HG02852 (cell line): ENCODE measurements at regions not wholly inside any gene's neighbourhood (a gene's known extent, or its start where the extent isn't known, plus 50 kb on each side); places are given as distances from the start of the nearest gene placed in this dataset.

ENCODE experiments used
- ATAC-seq: cut with Tn5 transposase; IDR thresholded peaks from one replicate; pipeline ENCODE4 v1.9.1; 2021; ENCODE audit warnings: mild to moderate bottlenecking, moderate library complexity; ENCODE audit not compliant: unreplicated experiment

GRCh38 chr2:163541943-163542342 lies 193.9 kb downstream of the FIGN start:
- ATAC-seq = no peak

- no peak for ATAC-seq
Measured at GRCh38 chr2:163541495-163541894, 194.3 kb downstream of the FIGN start.

GRCh38 chr2:163528640-163529217 lies 207.1 kb downstream of the FIGN start:
- ATAC-seq = no peak

DNA sequence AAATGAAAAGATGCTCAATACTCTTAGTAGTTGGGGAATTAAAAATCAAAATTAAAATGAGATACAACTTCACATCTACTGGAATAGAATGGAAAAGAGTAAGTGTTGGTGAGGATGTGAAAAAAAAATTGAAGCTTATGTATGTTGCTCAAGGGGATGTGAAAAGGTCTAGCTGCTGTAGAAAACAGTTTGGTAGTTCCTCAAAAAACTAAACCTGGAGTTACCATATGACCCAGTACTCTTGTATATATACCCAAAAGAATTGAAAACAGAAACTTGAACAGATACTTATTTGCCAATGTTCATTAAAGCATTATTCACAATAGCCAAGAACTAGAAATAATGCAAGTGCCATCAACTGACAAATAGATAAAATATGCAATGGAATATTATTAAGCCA lies 208.4 kb downstream of the FIGN start:
- ATAC-seq = no peak

GRCh38 chr2:163518762-163519161 lies 217.0 kb downstream of the FIGN start:
- no peak for ATAC-seq

- no peak for ATAC-seq
Measured at GRCh38 chr2:163515836-163516235, 220.0 kb downstream of the FIGN start.

DNA sequence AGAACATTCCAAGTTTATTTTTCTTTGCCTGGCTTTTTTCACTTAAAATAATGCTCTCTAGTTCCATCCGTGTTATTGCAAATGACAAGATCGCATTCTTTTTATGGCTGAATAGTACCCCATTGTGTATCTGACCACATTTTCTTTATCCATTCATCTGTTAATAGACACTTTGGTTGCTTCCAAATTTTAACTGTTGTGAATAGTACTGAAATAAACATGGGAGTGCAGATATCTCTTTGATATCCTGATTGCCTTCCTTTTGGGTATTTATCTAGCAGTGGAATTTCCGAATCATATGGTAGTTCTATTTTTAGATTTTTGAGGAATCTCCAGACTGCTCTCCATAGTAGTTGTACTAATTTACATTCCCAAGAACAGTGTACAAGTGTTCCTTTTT lies 230.5 kb downstream of the FIGN start:
- ATAC-seq = no peak

GRCh38 chr2:163493359-163494298 lies 242.2 kb downstream of the FIGN start:
- ATAC-seq = no peak

DNA sequence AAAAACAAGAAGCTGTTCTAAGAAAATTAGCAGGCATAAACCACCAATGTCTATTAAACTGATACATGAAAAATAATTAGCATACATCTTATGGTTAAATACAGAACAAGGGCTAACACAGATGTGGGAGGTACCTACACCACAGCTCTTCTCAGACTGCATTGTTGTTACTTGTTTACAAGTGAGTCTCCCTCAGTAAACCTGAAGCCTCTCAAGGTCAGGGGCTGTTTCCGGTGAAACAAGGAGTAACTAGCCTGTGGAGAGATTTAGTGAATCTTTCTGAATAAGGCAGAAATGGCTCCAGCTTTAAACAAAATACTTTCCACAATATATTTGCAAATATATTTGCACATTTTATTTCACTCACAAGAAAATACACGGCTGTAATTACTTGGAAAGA lies 244.0 kb downstream of the FIGN start:
- ATAC-seq = no peak

DNA sequence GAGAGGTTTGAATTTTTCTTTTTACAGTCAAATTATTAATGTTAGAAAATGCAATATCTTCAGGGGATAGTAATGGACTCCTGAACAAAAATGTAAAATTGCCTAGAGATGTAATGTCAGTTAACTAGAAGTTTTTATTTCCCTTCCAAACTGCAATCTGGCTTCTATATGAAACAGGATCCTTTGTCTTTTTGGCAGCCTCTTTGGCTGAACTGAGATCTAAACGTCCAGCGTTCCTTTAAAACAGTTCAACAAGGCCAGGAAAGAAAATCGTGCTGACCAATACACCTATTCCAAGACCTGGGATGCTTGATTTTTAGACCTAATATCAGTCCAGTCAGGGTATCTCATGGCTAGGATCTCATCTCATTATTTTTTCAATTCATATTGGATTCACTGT lies 245.5 kb downstream of the FIGN start:
- no peak for ATAC-seq

DNA sequence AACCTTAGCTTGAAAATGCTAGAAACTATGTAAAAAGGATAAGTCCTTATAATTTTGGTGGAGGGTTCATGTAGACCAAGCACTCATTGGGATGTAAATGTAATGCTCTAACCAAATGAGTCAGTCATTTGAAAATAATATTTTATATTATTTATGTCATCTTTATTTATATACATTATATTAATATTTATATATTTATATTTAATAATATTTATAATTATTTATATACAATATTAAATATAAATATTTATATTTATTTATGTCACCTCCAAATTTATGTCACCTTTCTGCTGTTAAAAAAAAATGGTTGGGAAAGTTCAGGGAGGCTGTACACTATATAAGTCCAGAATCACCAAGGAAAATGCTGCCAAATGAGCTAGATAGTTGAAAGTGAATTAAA lies 254.3 kb downstream of the FIGN start:
- no peak for ATAC-seq

GRCh38 chr2:163479599-163479998 lies 256.2 kb downstream of the FIGN start:
- no peak for ATAC-seq

GRCh38 chr2:163475815-163476214 lies 260.0 kb downstream of the FIGN start:
- no peak for ATAC-seq

DNA sequence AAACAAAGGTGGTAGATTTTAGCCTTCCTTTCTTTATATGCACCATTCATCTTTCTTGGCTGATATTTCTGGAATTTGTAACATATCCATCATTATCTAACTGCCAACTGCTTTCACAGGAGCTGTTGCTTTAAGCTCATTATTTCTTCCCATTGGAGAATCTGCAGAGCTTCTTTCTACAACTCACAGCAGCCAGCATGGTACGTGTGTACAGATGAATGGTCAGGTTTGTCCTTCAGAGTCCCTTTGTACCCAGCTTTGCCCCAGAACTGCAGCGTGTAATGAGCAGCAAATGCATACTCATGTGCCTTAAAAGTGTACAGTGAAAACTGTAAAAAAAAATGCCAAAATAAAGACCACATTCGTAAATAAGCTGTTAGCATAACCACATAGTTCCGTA lies 260.9 kb downstream of the FIGN start:
- ATAC-seq = no peak

- ATAC-seq = no peak
Measured at GRCh38 chr2:163474319-163474744, 261.5 kb downstream of the FIGN start.

- ATAC-seq = no peak
Measured at GRCh38 chr2:163471947-163472346, 263.9 kb downstream of the FIGN start.

DNA sequence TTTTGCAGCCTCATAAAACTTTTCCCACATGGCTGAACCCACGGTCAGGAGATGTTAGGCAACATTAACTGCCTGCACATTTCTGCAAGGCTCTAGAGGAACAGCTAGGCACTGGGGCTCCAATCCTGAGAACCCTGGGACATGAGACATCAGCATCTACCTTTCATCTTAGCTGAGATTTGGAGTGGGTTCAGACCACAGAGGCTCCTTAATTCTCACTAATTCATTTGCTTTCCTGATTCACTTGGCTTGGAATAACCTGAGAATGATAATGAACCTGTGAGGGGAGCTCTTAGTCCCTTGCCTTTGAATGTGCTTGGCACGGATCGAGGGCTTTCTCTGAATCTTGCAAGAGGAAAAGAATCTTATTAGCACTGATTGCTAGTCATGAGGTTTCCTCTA lies 266.2 kb downstream of the FIGN start:
- no peak for ATAC-seq

- ATAC-seq = no peak
Measured at GRCh38 chr2:163467251-163467630, 268.6 kb downstream of the FIGN start.

DNA sequence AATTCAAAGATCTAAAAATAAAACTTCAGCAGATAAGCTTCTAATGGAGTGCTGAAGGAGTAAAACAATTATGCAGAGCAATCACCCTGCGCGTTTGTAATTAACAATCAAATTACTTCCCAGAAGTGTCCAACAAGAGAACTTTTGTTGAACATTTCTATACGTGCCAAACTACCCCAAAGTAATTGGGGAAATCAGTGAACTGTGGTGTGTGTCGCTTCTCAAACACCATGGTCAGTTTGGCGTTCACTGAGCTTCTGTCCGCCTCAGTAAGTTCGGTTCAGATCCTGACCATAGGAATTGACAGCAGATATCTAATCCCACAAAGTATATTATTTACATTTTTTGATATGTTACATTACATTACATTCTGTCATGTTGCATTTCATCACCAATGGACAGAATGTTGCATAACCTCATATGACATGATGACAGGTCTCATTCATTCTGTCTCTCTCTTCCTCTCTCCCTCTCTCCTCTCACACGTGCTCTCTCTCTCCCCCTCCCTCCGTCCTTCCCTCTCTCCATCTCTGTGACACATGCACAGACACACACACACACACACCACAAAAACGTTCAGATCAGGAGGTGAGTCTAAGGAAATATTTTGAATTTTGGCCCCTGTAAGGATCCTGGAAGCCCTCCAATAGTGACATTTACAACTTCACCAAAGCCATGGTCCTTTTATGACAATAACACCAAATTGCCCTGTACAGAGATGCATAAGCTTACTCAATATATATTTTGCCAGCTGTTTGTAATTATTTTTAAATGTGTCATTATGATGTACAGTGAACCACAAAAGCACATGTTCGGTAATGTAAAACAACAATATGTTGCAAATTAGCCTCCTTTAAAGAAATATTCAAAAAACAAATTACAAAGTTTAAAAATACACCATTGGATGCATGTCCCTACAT lies 269.2 kb downstream of the FIGN start:
- no peak for ATAC-seq

DNA sequence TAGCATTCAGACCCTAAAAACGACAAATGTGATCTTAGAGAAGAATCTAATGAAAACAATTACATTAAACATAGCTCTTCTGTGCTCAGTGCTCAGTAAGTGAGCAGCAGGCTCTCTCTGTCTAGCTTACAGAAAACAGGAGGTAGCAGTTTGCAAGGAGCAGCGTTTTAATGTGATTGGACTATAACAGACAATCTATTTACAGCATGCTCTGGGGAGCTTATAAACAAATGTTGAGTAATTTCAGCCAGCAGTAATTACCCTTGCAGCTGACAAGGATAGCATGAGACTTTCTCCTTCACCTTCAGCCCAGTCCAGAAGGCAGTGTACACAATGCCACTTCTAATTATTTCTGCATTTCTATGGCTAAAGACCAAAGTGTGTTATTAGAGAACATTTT lies 270.4 kb downstream of the FIGN start:
- no peak for ATAC-seq

- no peak for ATAC-seq
Measured at GRCh38 chr2:163463411-163463810, 272.4 kb downstream of the FIGN start.
